ENCODE measurements at regions not wholly inside any gene's neighbourhood (a gene's known extent, or its start where the extent isn't known, plus 50 kb on each side); places are given as distances from the start of the nearest gene placed in this dataset.

GRCh38 chr20:60974022-60974421 lies 278.0 kb upstream of the CDH4 start:
- TF ChIP-seq CTCF (conservative IDR thresholded peaks at IDR 0.05; ENCODE audit: low read length), result no peak
- no peak for TF ChIP-seq EZH2phosphoT487 (IDR thresholded peaks at IDR 0.05; ENCODE audit: borderline replicate concordance, low read depth, low read length)

All from OCI-LY7 (cell line).